ENCODE measurements at regions not wholly inside any gene's neighbourhood (a gene's known extent, or its start where the extent isn't known, plus 50 kb on each side); places are given as distances from the start of the nearest gene placed in this dataset.

DNA sequence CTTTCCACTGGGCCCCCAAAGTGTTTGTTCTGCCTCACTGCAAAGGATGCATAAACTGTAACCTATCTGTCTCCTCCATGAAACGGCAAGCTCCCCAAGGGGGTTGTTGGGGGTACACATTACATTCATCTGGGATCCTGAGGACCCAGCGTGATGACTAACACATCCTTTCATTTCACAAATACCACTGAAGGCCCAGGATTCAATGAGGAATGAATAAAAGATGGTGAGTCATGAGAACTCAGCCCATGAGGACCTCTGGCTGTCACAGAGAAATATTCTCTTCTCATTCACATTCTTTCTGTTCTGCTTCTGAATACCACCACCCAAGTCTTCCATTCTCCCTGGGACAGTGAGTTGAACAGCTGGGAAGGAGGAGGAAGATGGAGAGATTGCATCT is 149.8 kb downstream of the RBFOX3 start:
- TF ChIP-seq, protein P1, sequence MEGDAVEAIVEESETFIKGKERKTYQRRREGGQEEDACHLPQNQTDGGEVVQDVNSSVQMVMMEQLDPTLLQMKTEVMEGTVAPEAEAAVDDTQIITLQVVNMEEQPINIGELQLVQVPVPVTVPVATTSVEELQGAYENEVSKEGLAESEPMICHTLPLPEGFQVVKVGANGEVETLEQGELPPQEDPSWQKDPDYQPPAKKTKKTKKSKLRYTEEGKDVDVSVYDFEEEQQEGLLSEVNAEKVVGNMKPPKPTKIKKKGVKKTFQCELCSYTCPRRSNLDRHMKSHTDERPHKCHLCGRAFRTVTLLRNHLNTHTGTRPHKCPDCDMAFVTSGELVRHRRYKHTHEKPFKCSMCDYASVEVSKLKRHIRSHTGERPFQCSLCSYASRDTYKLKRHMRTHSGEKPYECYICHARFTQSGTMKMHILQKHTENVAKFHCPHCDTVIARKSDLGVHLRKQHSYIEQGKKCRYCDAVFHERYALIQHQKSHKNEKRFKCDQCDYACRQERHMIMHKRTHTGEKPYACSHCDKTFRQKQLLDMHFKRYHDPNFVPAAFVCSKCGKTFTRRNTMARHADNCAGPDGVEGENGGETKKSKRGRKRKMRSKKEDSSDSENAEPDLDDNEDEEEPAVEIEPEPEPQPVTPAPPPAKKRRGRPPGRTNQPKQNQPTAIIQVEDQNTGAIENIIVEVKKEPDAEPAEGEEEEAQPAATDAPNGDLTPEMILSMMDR (conservative IDR thresholded peaks at IDR 0.05 in 1 of 2, IDR thresholded peaks at IDR 0.05 in 1 of 2; ENCODE audit: extremely low read depth in 1 of 2, insufficient read depth in 1 of 2, low read depth in 1 of 2, low read length in 2 of 2) = no peak
- TF ChIP-seq EZH2 (IDR thresholded peaks at IDR 0.05; ENCODE audit: borderline replicate concordance, low read length) = no peak

Data from mammary epithelial cell (primary cell).